ENCODE measurements at regions not wholly inside any gene's neighbourhood (a gene's known extent, or its start where the extent isn't known, plus 50 kb on each side); places are given as distances from the start of the nearest gene placed in this dataset.

DNA sequence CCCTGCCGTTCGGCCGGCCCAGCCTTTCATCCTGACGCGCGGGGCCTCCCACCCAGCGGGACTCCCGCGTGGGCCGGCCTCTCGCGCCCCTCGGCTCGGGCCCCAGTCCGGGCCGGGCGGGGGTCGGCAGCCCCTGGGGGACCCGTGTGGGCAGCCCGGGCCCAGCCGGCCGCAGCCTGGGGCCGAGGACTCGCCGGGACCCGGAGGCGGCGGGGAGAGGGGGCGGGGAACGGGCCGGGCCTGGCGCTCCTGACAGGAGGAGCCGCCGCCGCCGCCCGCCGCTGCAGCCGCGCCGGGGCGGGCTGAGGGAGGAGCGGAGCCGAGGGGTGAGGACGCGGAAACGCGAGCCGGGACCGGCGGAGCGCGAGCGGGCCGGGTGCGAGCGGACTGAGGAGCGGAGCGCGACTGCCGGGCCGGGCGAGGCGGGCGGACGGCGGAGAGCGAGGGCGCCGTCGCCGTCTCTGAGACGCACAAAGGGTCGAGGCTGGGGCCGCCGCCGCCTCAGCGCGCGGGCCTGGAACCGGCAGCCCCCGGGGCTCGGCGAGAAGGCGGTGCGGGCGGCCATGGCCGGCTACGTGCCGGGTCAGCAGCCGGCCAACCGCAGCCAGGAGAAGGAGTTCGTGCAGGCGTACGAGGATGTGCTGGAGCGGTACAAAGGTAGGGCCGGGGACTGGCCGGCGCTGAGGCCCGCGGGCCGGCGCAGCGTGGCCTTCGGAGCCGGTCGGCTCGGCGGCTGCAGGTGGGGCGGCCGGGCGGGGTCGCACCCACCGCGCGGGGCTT lies 79.1 kb downstream of the NDUFS5 start:
- TF ChIP-seq, protein P1, sequence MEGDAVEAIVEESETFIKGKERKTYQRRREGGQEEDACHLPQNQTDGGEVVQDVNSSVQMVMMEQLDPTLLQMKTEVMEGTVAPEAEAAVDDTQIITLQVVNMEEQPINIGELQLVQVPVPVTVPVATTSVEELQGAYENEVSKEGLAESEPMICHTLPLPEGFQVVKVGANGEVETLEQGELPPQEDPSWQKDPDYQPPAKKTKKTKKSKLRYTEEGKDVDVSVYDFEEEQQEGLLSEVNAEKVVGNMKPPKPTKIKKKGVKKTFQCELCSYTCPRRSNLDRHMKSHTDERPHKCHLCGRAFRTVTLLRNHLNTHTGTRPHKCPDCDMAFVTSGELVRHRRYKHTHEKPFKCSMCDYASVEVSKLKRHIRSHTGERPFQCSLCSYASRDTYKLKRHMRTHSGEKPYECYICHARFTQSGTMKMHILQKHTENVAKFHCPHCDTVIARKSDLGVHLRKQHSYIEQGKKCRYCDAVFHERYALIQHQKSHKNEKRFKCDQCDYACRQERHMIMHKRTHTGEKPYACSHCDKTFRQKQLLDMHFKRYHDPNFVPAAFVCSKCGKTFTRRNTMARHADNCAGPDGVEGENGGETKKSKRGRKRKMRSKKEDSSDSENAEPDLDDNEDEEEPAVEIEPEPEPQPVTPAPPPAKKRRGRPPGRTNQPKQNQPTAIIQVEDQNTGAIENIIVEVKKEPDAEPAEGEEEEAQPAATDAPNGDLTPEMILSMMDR (IDR thresholded peaks at IDR 0.05), result no peak
- TF ChIP-seq ZFX (IDR thresholded peaks at IDR 0.05; ENCODE audit: borderline replicate concordance), result no peak

All from 22Rv1 (cell line).